ENCODE measurements at regions not wholly inside any gene's neighbourhood (a gene's known extent, or its start where the extent isn't known, plus 50 kb on each side); places are given as distances from the start of the nearest gene placed in this dataset.

- Histone ChIP-seq H3K9me3 (no peaks in the 10 kb centered on the region), H3K27me3 (no peaks in the 10 kb centered on the region)
- TF ChIP-seq CTCF (IDR thresholded peaks at IDR 0.05): no peak
- no peak for TF ChIP-seq EP300 (IDR thresholded peaks at IDR 0.05)
- TF ChIP-seq POLR2A (IDR thresholded peaks at IDR 0.05): no peak
- TF ChIP-seq POLR2AphosphoS5 (IDR thresholded peaks at IDR 0.05): no peak
These were observed 187.2 kb downstream of the ARHGAP12 start for GRCh38 chr10:31741473-31741872.

GRCh38 chr10:31739711-31740110 is 188.9 kb downstream of the ARHGAP12 start:
- H3K36me3 ChIP-seq: no peaks in the 10 kb centered on the region
- no peak overlapping the region for H3K4me3 ChIP-seq
- peaks cover 3% of the 10 kb centered on the region for H3K4me1 ChIP-seq
- 29% methylated on average over 1 of the region's 1 CpG for WGBS
- H3K27me3 ChIP-seq: no peaks in the 10 kb centered on the region
- H3K9me3 ChIP-seq: no peaks in the 10 kb centered on the region
- no peak for TF ChIP-seq EP300 (IDR thresholded peaks at IDR 0.05)
- no peak for TF ChIP-seq CTCF (IDR thresholded peaks at IDR 0.05)
- no peak for TF ChIP-seq POLR2A (IDR thresholded peaks at IDR 0.05)
- no peak for TF ChIP-seq POLR2AphosphoS5 (IDR thresholded peaks at IDR 0.05)
- DNase-seq (ENCODE audit: low spot score in 2 of 2): no peak
- H3K27ac ChIP-seq: peak overlapping the region; percentile 35

More at GRCh38 chr10:31741473-31741872, 187.2 kb downstream of the ARHGAP12 start:
- H3K4me3 ChIP-seq: no peak overlapping the region
- no peak for DNase-seq (ENCODE audit: low spot score in 2 of 2)
- no peaks in the 10 kb centered on the region for H3K36me3 ChIP-seq
- H3K4me1 ChIP-seq: peaks cover 3% of the 10 kb centered on the region
- no peak overlapping the region for H3K27ac ChIP-seq

- no peak overlapping the region for H3K4me3 ChIP-seq
- H3K4me1 ChIP-seq: peaks cover 3% of the 10 kb centered on the region
- no peaks in the 10 kb centered on the region for H3K27me3 ChIP-seq
- no peak overlapping the region for H3K27ac ChIP-seq
- no peaks in the 10 kb centered on the region for H3K36me3 ChIP-seq
- WGBS: 61% methylated on average over 2 of the region's 2 CpGs
- H3K9me3 ChIP-seq: no peaks in the 10 kb centered on the region
- TF ChIP-seq POLR2AphosphoS5 (IDR thresholded peaks at IDR 0.05) (no peak), CTCF (IDR thresholded peaks at IDR 0.05) (no peak), EP300 (IDR thresholded peaks at IDR 0.05) (no peak), POLR2A (IDR thresholded peaks at IDR 0.05) (no peak)
- DNase-seq (ENCODE audit: low spot score in 2 of 2): no peak
These were observed 189.5 kb downstream of the ARHGAP12 start for GRCh38 chr10:31739146-31739545.

- Histone ChIP-seq H3K27me3 (no peaks in the 10 kb centered on the region), H3K36me3 (no peaks in the 10 kb centered on the region), H3K4me1 (no peaks in the 10 kb centered on the region), H3K27ac (no peak overlapping the region), H3K4me3 (no peak overlapping the region), H3K9me3 (no peaks in the 10 kb centered on the region)
- WGBS: 81% methylated on average over 1 of the region's 1 CpG
- TF ChIP-seq POLR2AphosphoS5 (IDR thresholded peaks at IDR 0.05): no peak
- TF ChIP-seq EP300 (IDR thresholded peaks at IDR 0.05): no peak
- no peak for TF ChIP-seq CTCF (IDR thresholded peaks at IDR 0.05)
- no peak for TF ChIP-seq POLR2A (IDR thresholded peaks at IDR 0.05)
- DNase-seq (ENCODE audit: low spot score in 2 of 2): no peak
These were observed 196.9 kb downstream of the ARHGAP12 start for GRCh38 chr10:31731711-31732110.

GRCh38 chr10:31730776-31731175 is 197.9 kb downstream of the ARHGAP12 start:
- Histone ChIP-seq H3K4me1 (no peaks in the 10 kb centered on the region), H3K36me3 (no peaks in the 10 kb centered on the region), H3K27me3 (no peaks in the 10 kb centered on the region), H3K4me3 (no peak overlapping the region), H3K9me3 (no peaks in the 10 kb centered on the region), H3K27ac (no peak overlapping the region)
- DNase-seq (ENCODE audit: low spot score in 2 of 2): no peak
- WGBS: 92% methylated on average over 3 of the region's 3 CpGs
- TF ChIP-seq EP300 (IDR thresholded peaks at IDR 0.05) (no peak), POLR2A (IDR thresholded peaks at IDR 0.05) (no peak), POLR2AphosphoS5 (IDR thresholded peaks at IDR 0.05) (no peak), CTCF (IDR thresholded peaks at IDR 0.05) (no peak)
